HL-60 (cell line): ENCODE measurements at regions not wholly inside any gene's neighbourhood (a gene's known extent, or its start where the extent isn't known, plus 50 kb on each side); places are given as distances from the start of the nearest gene placed in this dataset.

Source experiments
- POLR2AphosphoS5 ChIP-seq: IDR thresholded peaks from 2 replicates; pipeline ENCODE4 v1.6.1; 2012; ENCODE audit warnings: low read depth
- SPI1 ChIP-seq: IDR thresholded peaks from 2 replicates; pipeline ENCODE4 v1.6.1; 2012; ENCODE audit warnings: low read depth, mild to moderate bottlenecking, borderline replicate concordance
- TF ChIP-seq, protein P1 (sequence below): IDR thresholded peaks from one replicate; pipeline ENCODE4 v1.5.1; 2011; ENCODE audit warnings: low read length, control low read depth, inconsistent platforms; ENCODE audit not compliant: insufficient read depth
- TF ChIP-seq, protein P2 (sequence below): IDR thresholded peaks from 2 replicates; pipeline ENCODE4 v1.6.1; 2012; ENCODE audit warnings: low read depth; ENCODE audit not compliant: insufficient replicate concordance

GRCh38 chr6:167449094-167449861 is 124.4 kb downstream of the TTLL2 start:
- TF ChIP-seq POLR2AphosphoS5 (no peak), SPI1 (no peak)
- TF ChIP-seq, protein P1, sequence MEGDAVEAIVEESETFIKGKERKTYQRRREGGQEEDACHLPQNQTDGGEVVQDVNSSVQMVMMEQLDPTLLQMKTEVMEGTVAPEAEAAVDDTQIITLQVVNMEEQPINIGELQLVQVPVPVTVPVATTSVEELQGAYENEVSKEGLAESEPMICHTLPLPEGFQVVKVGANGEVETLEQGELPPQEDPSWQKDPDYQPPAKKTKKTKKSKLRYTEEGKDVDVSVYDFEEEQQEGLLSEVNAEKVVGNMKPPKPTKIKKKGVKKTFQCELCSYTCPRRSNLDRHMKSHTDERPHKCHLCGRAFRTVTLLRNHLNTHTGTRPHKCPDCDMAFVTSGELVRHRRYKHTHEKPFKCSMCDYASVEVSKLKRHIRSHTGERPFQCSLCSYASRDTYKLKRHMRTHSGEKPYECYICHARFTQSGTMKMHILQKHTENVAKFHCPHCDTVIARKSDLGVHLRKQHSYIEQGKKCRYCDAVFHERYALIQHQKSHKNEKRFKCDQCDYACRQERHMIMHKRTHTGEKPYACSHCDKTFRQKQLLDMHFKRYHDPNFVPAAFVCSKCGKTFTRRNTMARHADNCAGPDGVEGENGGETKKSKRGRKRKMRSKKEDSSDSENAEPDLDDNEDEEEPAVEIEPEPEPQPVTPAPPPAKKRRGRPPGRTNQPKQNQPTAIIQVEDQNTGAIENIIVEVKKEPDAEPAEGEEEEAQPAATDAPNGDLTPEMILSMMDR: no peak
- TF ChIP-seq, protein P2, sequence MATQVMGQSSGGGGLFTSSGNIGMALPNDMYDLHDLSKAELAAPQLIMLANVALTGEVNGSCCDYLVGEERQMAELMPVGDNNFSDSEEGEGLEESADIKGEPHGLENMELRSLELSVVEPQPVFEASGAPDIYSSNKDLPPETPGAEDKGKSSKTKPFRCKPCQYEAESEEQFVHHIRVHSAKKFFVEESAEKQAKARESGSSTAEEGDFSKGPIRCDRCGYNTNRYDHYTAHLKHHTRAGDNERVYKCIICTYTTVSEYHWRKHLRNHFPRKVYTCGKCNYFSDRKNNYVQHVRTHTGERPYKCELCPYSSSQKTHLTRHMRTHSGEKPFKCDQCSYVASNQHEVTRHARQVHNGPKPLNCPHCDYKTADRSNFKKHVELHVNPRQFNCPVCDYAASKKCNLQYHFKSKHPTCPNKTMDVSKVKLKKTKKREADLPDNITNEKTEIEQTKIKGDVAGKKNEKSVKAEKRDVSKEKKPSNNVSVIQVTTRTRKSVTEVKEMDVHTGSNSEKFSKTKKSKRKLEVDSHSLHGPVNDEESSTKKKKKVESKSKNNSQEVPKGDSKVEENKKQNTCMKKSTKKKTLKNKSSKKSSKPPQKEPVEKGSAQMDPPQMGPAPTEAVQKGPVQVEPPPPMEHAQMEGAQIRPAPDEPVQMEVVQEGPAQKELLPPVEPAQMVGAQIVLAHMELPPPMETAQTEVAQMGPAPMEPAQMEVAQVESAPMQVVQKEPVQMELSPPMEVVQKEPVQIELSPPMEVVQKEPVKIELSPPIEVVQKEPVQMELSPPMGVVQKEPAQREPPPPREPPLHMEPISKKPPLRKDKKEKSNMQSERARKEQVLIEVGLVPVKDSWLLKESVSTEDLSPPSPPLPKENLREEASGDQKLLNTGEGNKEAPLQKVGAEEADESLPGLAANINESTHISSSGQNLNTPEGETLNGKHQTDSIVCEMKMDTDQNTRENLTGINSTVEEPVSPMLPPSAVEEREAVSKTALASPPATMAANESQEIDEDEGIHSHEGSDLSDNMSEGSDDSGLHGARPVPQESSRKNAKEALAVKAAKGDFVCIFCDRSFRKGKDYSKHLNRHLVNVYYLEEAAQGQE: no peak
